Uterus (tissue), 2 donors: ENCODE measurements at regions not wholly inside any gene's neighbourhood (a gene's known extent, or its start where the extent isn't known, plus 50 kb on each side); places are given as distances from the start of the nearest gene placed in this dataset.

ENCODE experiments used
- CTCF ChIP-seq, 4 experiments: fragments of 200-600 bp in 2 of 4; fragments of 450-650 bp in 2 of 4; sonication (generic) in 2 of 4; IDR thresholded peaks; one replicate each; pipeline ENCODE4 v1.5.1; 2016 to 2019; ENCODE audit warnings: antibody characterized with exemption in 4 of 4, mild to moderate bottlenecking in 2 of 4, moderate library complexity in 1 of 4
- POLR2A ChIP-seq, 2 donors: fragments of 450-650 bp; IDR thresholded peaks; one replicate each; pipeline ENCODE4 v1.6.1; 2016; ENCODE audit warnings: antibody characterized with exemption in 2 of 2, mild to moderate bottlenecking in 1 of 2, moderate library complexity in 1 of 2

- TF ChIP-seq CTCF (IDR thresholded peaks at IDR 0.05) (no peak), POLR2A (IDR thresholded peaks at IDR 0.05) (no peak)
These were observed 315.3 kb downstream of the OMA1 start for GRCh38 chr1:58231204-58231603.
